Heart right ventricle (tissue), 16 donors: ENCODE measurements at regions not wholly inside any gene's neighbourhood (a gene's known extent, or its start where the extent isn't known, plus 50 kb on each side); places are given as distances from the start of the nearest gene placed in this dataset.
"Not testable (repeated sequence)": the region's sequence is repeated elsewhere in the genome, so short reads cannot be mapped to it uniquely, and the experiment has no call there.

Experiments used
- ATAC-seq, 8 donors: fragments of 200-7000 bp; cut with Tn5 transposase; one replicate each; pipeline ENCODE4 v1.9.1; 2020; ENCODE audit warnings: mild to moderate bottlenecking in 8 of 8, moderate library complexity in 8 of 8, moderate number of reproducible peaks in 1 of 8
- DNase-seq, 2 donors: peaks; one replicate each; pipeline ENCODE4 v3.0.0-alpha.2; 2020
- H3K27ac ChIP-seq, 10 donors: fragments of 200-600 bp; sonication (generic) in 2 of 10; one replicate each; pipeline versions ENCODE4 v1.5.0 to v1.8.0; 2020 to 2022; ENCODE audit warnings: mild to moderate bottlenecking in 3 of 10
- H3K27me3 ChIP-seq, 7 donors: fragments of 200-600 bp; one replicate each; pipeline ENCODE4 v1.8.0; 2021 to 2022; ENCODE audit warnings: mild to moderate bottlenecking in 2 of 7
- H3K36me3 ChIP-seq, 9 donors: fragments of 200-600 bp; sonication (generic) in 1 of 9; one replicate each; pipeline versions ENCODE4 v1.5.0 to v1.8.0; 2020 to 2022; ENCODE audit warnings: mild to moderate bottlenecking in 2 of 9
- H3K4me1 ChIP-seq, 9 donors: fragments of 200-600 bp; sonication (generic) in 1 of 9; one replicate each; pipeline versions ENCODE4 v1.5.0 to v1.8.0; 2020 to 2022; ENCODE audit warnings: mild to moderate bottlenecking in 4 of 9
- H3K4me3 ChIP-seq, 10 donors: fragments of 200-600 bp; sonication (generic) in 2 of 10; one replicate each; pipeline versions ENCODE4 v1.5.0 to v1.8.0; 2020 to 2022; ENCODE audit warnings: mild to moderate bottlenecking in 7 of 10, moderate library complexity in 2 of 10
- H3K9me3 ChIP-seq, 11 donors: fragments of 200-600 bp in 10 of 11; sonication (generic) in 2 of 11; one replicate each; pipeline versions ENCODE4 v1.5.0 to v1.8.0; 2013 to 2022; ENCODE audit warnings: mild to moderate bottlenecking in 2 of 11, control low read depth in 1 of 11, moderate library complexity in 1 of 11
- CTCF ChIP-seq, 9 donors: fragments of 200-600 bp; sonication (generic) in 2 of 9; IDR thresholded peaks; one replicate each; pipeline versions ENCODE4 v1.5.0 to v1.8.0; 2021 to 2022; ENCODE audit warnings: antibody characterized with exemption in 9 of 9, mild to moderate bottlenecking in 5 of 9, moderate library complexity in 1 of 9
- WGBS, 2 donors: extraction: QIAGEN DNeasy Blood & Tissue Kit; methylation state at CpG; one replicate each; pipeline ENCODE4 v1.1.7; 2013; ENCODE audit warnings: inconsistent platforms in 1 of 2; 5-methylcytosine and 5-hydroxymethylcytosine counted together
- intact Hi-C, 10 donors: fragments of 100-400 bp; cut with DNase I; formaldehyde crosslinking; loops; one replicate each; pipeline versions ENCODE4 v1.11.1 to v1.14.2; 2022
- donor health status: Arrhythmogenic right ventricular cardiomyopathy.
- donor health status: ischemic (EF 13 %, LVEDD 7.1; RV severe dilation, severe dysfunction).
- donor health status: healthy with polysubstance abuse.
- donor health status: DM: no; HTN: yes; CAD: no.
- donor health status: DM: no; HTN: no; CAD: no.
- donor health status: ischemic (EF 25% LVEDD 6.9; RV normal size, moderate dysfunction).
- donor health status: ischemic (EF 25% LVEDD 5.7; RV mildly dilated, moderate dysfunction).
- donor health status: healthy.
- donor health status: DM: yes; HTN: yes; CAD: no.
- donor health status: Ischemic cardiomyopathy.
- donor health status: ischemic (EF 35%, LVEDD 5.7; RV mildly dilated, moderate dysfunction).
- donor health status: nonischemic (EF 11% LVEDD 7.7; RV severe dilation, severe dysfunction).
- donor health status: DM: yes; HTN: yes; CAD: no.
- donor health status: PGD.
- donor health status: ischemic (EF 29% LVEDD 5.4; RV normal size, mild dysfunction).
- donor health status: nonischemic (EF 23%, LVEDD 6.1; RV moderate dilation, normal function).

DNA sequence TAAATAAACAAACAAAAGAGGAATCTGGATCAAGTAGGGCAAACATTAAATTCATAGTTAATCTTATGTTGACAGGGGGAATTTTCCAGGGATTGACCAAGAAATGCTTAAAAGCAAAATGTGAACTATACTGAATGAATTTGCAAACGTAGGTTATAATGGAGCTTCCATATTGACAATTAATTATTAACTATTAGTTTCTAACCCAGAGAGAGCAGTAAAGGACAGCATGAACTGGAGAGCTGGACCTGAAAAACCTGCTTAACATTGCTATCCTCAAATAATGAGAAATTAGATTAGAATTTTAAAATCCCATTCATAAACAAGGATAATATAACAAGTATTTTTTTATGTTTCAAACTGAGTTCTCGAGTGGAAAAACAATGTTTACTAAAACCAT, 1089.6 kb downstream of the DNAJB9 start:
- intact Hi-C loops = loop anchor here in 1 of 10 donors (2.0 kb wide), 1 partner anchor 16 kb away; no protein-coding TSS in a partner anchor
- no peaks in the 10 kb centered on the region for H3K36me3 ChIP-seq
- no peaks in the 10 kb centered on the region for H3K27me3 ChIP-seq
- DNase-seq (no peak), ATAC-seq (no peak)
- H3K9me3 ChIP-seq = no peaks in the 10 kb centered on the region
- WGBS, 2 donors = 63 to 76% methylated on average over 2 of the region's 2 CpGs
- no peak for TF ChIP-seq CTCF (IDR thresholded peaks at IDR 0.05)
- no peak overlapping the region for H3K27ac ChIP-seq
- no peaks in the 10 kb centered on the region for H3K4me1 ChIP-seq
- no peak overlapping the region for H3K4me3 ChIP-seq

GRCh38 chr7:109660401-109660800, 1090.7 kb downstream of the DNAJB9 start:
- DNase-seq (no peak), ATAC-seq (no peak)

GRCh38 chr7:109663806-109664205, 1094.1 kb downstream of the DNAJB9 start:
- Histone ChIP-seq H3K4me1 (no peaks in the 10 kb centered on the region), H3K36me3 (no peaks in the 10 kb centered on the region), H3K4me3 (no peak overlapping the region), H3K27ac (no peak overlapping the region), H3K27me3 (no peaks in the 10 kb centered on the region), H3K9me3 (no peaks in the 10 kb centered on the region)
- 88 to 90% methylated on average over 3 of the region's 3 CpGs for WGBS, 2 donors
- ATAC-seq (no peak), DNase-seq (no peak)
- no peak for TF ChIP-seq CTCF (IDR thresholded peaks at IDR 0.05)
- intact Hi-C loops = no loop called here

More at GRCh38 chr7:109660401-109660800, 1090.7 kb downstream of the DNAJB9 start:
- no peaks in the 10 kb centered on the region for H3K36me3 ChIP-seq
- intact Hi-C loops = no loop called here
- no peaks in the 10 kb centered on the region for H3K4me1 ChIP-seq
- WGBS, 2 donors = 64 to 72% methylated on average over 4 of the region's 4 CpGs
- no peak for TF ChIP-seq CTCF (IDR thresholded peaks at IDR 0.05)
- no peaks in the 10 kb centered on the region for H3K9me3 ChIP-seq
- H3K27me3 ChIP-seq = no peaks in the 10 kb centered on the region
- H3K4me3 ChIP-seq = no peak overlapping the region
- no peak overlapping the region for H3K27ac ChIP-seq

GRCh38 chr7:109687269-109687668, 1117.6 kb downstream of the DNAJB9 start:
- WGBS, 2 donors = 90 to 97% methylated on average over 2 of the region's 2 CpGs
- intact Hi-C loops, H3K4me1 ChIP-seq, DNase-seq, H3K27me3 ChIP-seq, ATAC-seq, H3K4me3 ChIP-seq, H3K36me3 ChIP-seq, H3K27ac ChIP-seq: not testable (repeated sequence)
- H3K9me3 ChIP-seq = peaks cover 0 to 10% (median 0%) of the 10 kb centered on the region in 11 donors

GRCh38 chr7:109692613-109693012, 1122.9 kb downstream of the DNAJB9 start:
- WGBS, 2 donors = 59 to 75% methylated on average over 4 of the region's 4 CpGs
- H3K36me3 ChIP-seq, ATAC-seq, H3K4me3 ChIP-seq, H3K4me1 ChIP-seq, H3K27me3 ChIP-seq, DNase-seq, H3K27ac ChIP-seq, intact Hi-C loops: not testable (repeated sequence)
- H3K9me3 ChIP-seq = peaks cover 0 to 34% (median 0%) of the 10 kb centered on the region in 11 donors
